ENCODE measurements at regions not wholly inside any gene's neighbourhood (a gene's known extent, or its start where the extent isn't known, plus 50 kb on each side); places are given as distances from the start of the nearest gene placed in this dataset.
"Not testable (repeated sequence)": the region's sequence is repeated elsewhere in the genome, so short reads cannot be mapped to it uniquely, and the experiment has no call there.

GRCh38 chr2:8309131-8309530, 372.7 kb upstream of the ID2 start:
- no peak for FAIRE-seq

DNA sequence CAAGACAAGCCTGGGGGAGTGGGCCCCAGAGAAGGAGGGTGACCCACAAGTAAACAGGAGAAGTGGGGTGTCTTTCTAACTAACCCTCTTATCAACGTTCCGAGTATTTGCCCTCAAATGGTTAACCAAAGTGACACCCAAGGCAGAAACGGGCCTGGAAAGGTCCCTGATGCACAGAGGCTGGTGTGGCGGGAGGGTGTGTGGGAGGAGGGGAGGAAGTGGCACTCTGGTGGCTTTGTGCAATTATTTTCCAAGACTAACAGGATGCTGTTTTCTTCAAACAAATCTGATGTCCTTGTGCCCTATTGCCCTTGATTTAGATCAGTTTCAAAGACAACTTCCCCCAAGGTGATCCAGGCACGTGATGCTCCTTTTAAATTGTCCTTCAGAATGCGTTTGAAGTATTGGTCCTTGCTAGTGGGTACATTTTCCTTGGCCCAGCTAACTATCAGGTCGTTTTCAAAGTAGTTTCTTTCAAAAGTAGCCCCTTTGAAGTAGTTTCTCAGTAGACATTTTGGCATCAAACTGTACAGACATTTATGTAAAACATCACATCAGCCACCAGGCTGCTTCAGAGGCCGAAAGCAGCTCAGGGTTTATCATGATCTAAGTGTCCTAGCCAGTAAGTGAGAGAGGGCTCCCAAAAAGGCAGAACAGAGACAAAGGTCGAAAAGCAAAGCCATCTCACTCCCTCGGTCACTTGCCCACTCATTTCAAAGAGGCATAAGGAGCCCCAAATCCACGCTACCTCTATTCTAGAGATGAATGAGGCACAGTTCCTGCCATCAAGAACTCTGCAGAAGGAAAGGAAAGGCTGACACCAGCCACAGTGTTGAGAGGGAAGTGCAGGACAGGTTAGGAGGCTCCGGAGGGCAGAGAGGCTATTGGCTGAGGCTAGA, 371.1 kb upstream of the ID2 start:
- no peak for FAIRE-seq

- FAIRE-seq = no peak
These were observed 369.6 kb upstream of the ID2 start for GRCh38 chr2:8312221-8312620.

DNA sequence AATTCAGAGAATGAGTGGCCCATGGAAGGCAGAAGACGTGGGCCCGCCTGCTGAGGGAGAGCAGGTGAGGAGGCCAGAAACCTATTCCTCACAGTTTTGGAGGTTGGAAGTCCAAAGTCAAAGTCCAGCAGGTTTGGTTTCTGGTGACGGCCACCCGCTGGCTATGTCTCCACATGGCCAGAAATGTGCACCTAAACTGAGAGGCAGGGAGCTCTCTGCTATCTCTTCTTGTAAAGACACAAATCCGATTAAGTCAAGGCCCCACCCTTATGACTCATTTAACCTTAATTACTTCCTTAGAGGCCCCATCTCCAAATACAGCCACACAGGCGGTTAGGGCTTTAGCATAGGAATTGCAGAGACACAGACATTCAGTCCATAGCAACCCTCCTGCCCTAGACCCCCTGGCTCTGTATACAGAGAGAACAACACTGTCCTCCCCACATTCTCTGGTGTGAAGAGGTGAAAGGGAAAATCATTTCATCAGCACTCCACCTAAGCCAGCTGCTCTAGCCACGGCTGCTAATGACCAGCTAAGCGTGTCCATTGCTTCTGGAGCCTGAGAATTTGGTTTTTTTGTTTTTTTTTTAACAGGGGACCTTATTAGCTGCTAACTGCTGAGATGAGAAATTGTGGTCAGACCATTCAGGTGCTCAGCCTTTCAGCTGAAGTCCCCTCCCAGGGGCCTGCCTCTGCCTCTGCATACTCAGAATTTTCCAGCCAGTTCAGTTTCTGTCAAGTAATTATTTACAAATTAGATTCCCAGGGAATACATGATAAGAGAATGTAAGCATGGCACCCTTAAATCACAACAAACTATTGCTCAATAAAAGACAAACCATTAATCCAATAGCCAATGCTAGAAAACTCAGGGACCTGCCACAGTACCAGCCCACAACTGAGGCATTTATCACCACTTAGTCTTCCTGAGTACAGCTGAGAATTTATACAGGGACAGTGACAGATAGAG, 368.7 kb upstream of the ID2 start:
- FAIRE-seq = no peak

GRCh38 chr2:8314063-8314462, 367.8 kb upstream of the ID2 start:
- no peak for FAIRE-seq

- FAIRE-seq = no peak
These were observed 366.2 kb upstream of the ID2 start for GRCh38 chr2:8315531-8316165.

DNA sequence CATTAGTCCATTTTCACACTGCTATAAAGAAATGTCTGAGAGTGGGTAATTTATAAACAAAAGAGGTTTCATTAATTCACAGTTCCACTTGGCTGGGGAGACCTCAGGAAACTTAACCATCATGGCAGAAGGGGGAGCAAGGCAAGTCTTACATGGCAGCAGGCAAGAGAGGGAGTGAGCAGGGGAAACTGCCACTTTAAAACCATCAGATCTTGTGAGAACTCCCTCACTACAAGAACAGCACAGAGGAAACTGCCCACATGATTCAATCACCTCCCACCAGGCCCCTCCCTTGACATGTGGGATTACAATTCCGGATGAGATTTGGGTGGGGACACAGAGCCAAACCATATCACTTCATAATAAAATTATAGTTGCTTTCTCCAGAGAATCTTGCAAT, 365.5 kb upstream of the ID2 start:
- no peak for FAIRE-seq

DNA sequence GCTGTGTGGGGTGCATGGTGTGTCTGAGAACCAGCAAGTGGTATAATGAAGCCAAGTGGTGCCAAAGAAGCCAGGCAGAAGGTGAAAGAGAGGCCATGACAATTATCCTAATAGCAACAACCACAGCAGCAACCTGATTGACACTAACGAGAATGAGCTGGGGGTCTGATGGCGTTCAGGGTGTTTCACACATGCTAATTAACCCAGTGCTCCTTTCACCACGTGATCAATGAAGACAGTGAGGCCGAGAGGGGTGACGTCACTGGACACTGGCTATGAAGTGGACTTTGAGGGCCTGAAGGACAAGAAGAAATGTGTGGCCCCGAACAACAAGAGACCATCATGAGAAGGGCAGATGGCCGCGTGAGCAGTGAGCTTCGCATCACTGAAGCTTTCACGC, 364.4 kb upstream of the ID2 start:
- no peak for FAIRE-seq

GRCh38 chr2:8319219-8319618, 362.6 kb upstream of the ID2 start:
- FAIRE-seq = no peak

GRCh38 chr2:8320311-8321066, 361.4 kb upstream of the ID2 start:
- no peak for FAIRE-seq

- FAIRE-seq = no peak
These were observed 359.2 kb upstream of the ID2 start for GRCh38 chr2:8322634-8323033.

DNA sequence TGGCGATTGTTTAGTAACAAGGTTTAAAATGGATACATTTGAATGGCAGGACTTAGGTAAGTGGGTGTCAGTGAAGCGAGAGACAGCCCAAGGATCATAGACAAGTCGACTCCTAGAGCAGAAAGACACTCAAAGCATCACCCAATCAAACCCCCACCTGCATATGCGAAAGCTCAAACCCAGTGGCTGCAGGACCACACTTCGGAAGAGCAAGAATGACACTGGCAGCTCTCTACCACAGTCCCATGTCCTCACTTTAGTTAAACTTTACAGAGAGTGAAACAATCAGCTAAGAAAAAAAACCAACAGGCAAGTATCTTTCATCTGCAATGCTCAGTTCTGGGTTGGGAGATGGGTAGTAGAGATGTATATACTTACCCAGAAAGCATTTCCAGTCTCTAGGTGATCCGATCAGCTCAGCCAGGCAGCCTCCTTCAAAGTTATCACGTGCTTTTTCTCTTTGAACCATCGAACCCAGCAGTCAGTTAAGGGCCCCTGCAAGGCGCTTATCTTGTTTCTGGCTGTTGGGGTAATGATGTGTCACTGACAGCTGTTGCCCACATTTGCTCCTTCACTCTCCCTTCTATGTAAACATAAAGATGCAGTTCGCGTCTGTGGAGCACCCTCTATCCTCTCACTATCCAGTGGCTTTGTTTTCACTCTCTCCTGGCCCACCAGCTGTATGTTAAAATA, 357.5 kb upstream of the ID2 start:
- no peak for FAIRE-seq

- no peak for FAIRE-seq
These were observed 357.0 kb upstream of the ID2 start for GRCh38 chr2:8324901-8325300.

GRCh38 chr2:8327371-8328100, 354.3 kb upstream of the ID2 start:
- FAIRE-seq = no peak

DNA sequence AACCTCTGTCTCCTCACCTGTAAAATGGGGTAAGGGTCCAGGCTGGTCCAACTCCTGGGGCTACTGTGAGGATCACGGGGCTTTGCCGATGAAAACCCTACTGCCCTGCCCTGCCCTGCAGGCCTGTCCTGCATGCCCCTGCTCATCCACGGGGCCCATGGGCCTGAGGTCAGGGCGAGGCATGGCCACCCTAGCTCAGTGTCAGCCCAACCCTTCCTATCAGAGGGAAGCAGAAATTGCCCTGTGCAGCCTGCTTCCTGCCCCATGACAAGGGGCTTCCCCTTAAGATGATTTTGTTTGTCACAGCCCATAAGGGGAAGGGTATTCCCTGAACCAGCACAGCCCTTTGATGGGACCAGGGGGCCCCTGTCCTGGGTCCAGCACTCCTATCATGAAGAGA, 353.6 kb upstream of the ID2 start:
- FAIRE-seq = no peak

DNA sequence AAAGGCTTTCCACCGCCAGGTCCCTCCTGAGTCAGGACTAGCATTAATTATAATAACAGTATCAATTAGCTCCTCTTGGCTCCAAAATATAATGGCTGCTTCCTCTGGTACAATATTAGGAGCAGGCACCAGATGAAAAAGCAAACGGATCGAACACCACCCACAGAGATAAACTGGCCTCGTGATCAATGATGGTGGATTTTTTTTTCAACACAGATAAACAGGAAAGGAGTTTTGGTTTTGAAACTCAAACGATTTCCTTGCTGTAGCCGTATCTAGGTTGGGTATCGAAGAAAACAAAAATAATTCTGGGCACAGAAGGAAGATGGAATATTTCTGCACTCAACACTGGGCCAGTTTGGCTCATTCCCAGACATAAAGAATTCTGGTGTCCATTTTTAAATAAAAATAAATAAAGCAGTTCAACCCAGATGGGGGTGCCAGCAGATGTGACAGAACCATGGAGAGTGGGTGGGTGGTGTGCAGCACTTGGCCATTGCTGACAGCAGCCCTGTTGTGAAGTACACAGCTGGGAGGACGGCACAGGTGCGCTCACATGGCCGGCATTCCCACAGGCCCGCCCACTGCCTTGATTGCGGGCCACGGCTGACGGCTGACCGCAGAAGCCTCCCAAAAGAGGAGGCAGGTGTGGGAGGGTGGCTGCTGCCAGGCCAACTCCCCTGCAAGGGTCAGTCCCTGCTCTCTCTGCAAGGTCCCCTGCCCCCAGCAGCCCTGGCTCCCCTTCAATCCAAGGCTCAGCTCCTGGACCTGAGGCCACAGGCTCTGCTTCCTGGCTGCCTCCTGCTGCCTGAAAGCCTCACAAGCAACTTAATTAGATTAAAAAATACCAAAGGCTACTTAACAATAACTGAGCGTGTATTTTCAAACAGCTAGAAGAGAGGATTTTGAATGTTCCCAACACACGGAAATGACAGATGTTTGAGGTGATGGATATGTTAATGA, 351.9 kb upstream of the ID2 start:
- FAIRE-seq = no peak

DNA sequence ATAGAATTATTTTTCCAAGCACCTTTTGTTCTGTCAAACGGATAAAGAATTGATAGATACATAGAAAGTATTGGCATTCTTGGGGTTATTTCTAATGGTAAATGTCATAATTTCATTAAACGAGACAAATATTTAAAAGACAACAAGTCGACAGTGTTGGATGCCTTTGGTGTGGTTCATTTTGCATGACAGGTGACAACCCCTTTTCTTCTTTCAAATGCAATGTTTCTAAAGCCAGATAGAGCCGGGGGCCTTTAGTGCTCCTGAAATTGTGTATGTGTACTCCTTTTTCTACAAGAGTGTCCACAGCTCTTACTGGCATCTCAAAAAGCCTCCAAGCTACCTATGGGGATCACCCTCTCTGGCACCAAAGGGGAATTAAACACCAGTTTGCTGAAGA, 350.8 kb upstream of the ID2 start:
- no peak for FAIRE-seq

- FAIRE-seq = no peak
These were observed 349.2 kb upstream of the ID2 start for GRCh38 chr2:8332646-8333045.

- FAIRE-seq = no peak
These were observed 348.6 kb upstream of the ID2 start for GRCh38 chr2:8333177-8333831.

GRCh38 chr2:8333832-8334187, 348.0 kb upstream of the ID2 start:
- FAIRE-seq = not testable (repeated sequence)
